ENCODE measurements at regions not wholly inside any gene's neighbourhood (a gene's known extent, or its start where the extent isn't known, plus 50 kb on each side); places are given as distances from the start of the nearest gene placed in this dataset.

DNA sequence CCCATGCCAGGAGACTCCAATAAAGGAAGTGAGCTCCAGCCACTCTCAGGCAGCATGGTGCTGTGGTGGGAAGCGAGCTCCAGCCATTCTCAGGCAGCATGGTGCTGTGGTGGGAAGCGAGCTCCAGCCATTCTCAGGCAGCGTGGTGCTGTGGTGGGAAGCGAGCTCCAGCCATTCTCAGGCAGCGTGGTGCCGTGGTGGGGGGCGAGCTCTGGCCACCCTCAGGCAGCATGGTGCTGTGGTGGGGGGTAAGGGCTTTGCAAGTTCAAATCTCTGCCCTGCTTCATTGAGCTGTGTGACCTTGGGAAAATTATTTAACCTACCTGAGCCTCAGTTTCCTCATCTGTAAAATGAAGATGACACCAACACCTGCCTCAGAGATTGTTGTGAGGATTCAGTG, 975.1 kb downstream of the BCL11B start:
- Histone ChIP-seq H3K4me1 (ENCODE audit: control insufficient read depth, insufficient read depth, low read length) (no peaks in the 10 kb centered on the region), H3K9ac (ENCODE audit: low read depth, low read length) (no peak overlapping the region), H3K56ac (ENCODE audit: extremely low read depth, insufficient read depth, low read length) (no peak overlapping the region), H2BK120ac (ENCODE audit: low read depth, low read length) (no peak overlapping the region), H3K79me1 (ENCODE audit: low read depth in 1 of 2, low read length in 2 of 2) (no peaks in the 10 kb centered on the region), H2BK5ac (ENCODE audit: low read depth, low read length, poor library complexity, severe bottlenecking) (no peak overlapping the region), H2AK5ac (ENCODE audit: low read depth, low read length) (no peak overlapping the region), H2BK20ac (ENCODE audit: low read depth, low read length) (no peak overlapping the region), H3K23ac (ENCODE audit: low read depth, low read length) (no peak overlapping the region), H4K5ac (ENCODE audit: low read depth, low read length) (no peak overlapping the region), H2AFZ (replicated peaks; ENCODE audit: low read length, poor library complexity) (no peak overlapping the region), H4K91ac (ENCODE audit: insufficient read depth, low read depth, low read length) (no peak overlapping the region), H3K36me3 (ENCODE audit: control insufficient read depth, insufficient read depth, low read length) (no peaks in the 10 kb centered on the region), H3K9me3 (ENCODE audit: control insufficient read depth, insufficient read depth, low read length) (peaks cover 29% of the 10 kb centered on the region), H3K4me2 (ENCODE audit: low read depth, low read length) (no peak overlapping the region), H2AK9ac (replicated peaks; ENCODE audit: low read depth, low read length, poor library complexity) (no peak overlapping the region), H2BK15ac (ENCODE audit: low read depth, low read length) (no peak overlapping the region), H3K27me3 (ENCODE audit: control insufficient read depth, insufficient read depth, low read length) (no peaks in the 10 kb centered on the region), H3K18ac (ENCODE audit: low read depth, low read length) (no peak overlapping the region), H3K9me1 (ENCODE audit: insufficient read depth, low read length) (no peaks in the 10 kb centered on the region), H4K20me1 (ENCODE audit: insufficient read depth, low read length) (no peaks in the 10 kb centered on the region), H3K14ac (replicated peaks; ENCODE audit: low read depth, low read length) (no peak overlapping the region), H3K4ac (ENCODE audit: low read depth, low read length) (no peak overlapping the region), H4K8ac (ENCODE audit: low read depth in 2 of 2, low read length in 2 of 2) (no peak overlapping the region), H3K4me3 (ENCODE audit: insufficient read depth, low read depth, low read length) (no peak overlapping the region), H3K27ac (ENCODE audit: insufficient read depth, low read length) (no peak overlapping the region)
- ChIA-PET POLR2A (ENCODE audit: unreplicated experiment) (no interaction called here), CTCF (no interaction called here)
- TF ChIP-seq POLR2A (IDR thresholded peaks at IDR 0.05; ENCODE audit: low read depth, low read length) (no peak), RFX5 (IDR thresholded peaks at IDR 0.05; ENCODE audit: low read depth, low read length) (no peak)
- dilution Hi-C loops (cut with HindIII; ENCODE audit: low sequenced_read_pairs, unreplicated experiment) = no loop called here
- intact Hi-C loops (cut with micrococcal nuclease) = no loop called here
- DNase-seq (no peak), ATAC-seq (ENCODE audit: low read depth) (no peak)
- WGBS, 2 experiments (ENCODE audit: extremely low coverage in 2 of 2, insufficient read length in 1 of 2) = 24% methylated on average over 3 of the region's 7 CpGs; no CpG with 5 or more reads in 1 of the 2 experiments
- in situ Hi-C loops (cut with MboI; ENCODE audit: low sequenced_read_pairs) = no loop called here
- BruUV-seq (replicated peaks) = no TSS peak

Data from IMR-90 (cell line).